Gastrocnemius medialis (tissue), 4 donors: ENCODE measurements at regions not wholly inside any gene's neighbourhood (a gene's known extent, or its start where the extent isn't known, plus 50 kb on each side); places are given as distances from the start of the nearest gene placed in this dataset.

ENCODE experiments used
- CTCF ChIP-seq, 5 experiments: fragments of 450-650 bp in 3 of 5; fragments of 200-600 bp in 2 of 5; sonication (generic) in 2 of 5; IDR thresholded peaks in 4 of 5; conservative IDR thresholded peaks in 1 of 5; 1 replicate in 4 of 5; 2 replicates in 1 of 5; pipeline ENCODE4 v1.5.1; 2016 to 2019; ENCODE audit warnings: antibody characterized with exemption in 5 of 5, mild to moderate bottlenecking in 3 of 5, moderate library complexity in 3 of 5
- POLR2A ChIP-seq, 2 donors: fragments of 450-650 bp; IDR thresholded peaks; one replicate each; pipeline ENCODE4 v1.6.1; 2017; ENCODE audit warnings: antibody characterized with exemption in 2 of 2, mild to moderate bottlenecking in 2 of 2, moderate library complexity in 2 of 2

- TF ChIP-seq POLR2A (IDR thresholded peaks at IDR 0.05) (no peak), CTCF (IDR thresholded peaks at IDR 0.05 in 4 of 5, conservative IDR thresholded peaks at IDR 0.05 in 1 of 5) (no peak)
These were observed 69.4 kb upstream of the INPP5A start for GRCh38 chr10:132468216-132468615.
